IMR-90 (cell line): ENCODE measurements at regions not wholly inside any gene's neighbourhood (a gene's known extent, or its start where the extent isn't known, plus 50 kb on each side); places are given as distances from the start of the nearest gene placed in this dataset.
A peak's percentile ranks its signal among the peaks of the same experiment; 100 is the strongest.

Source experiments
- ATAC-seq: fragments of 200-7000 bp; cut with Tn5 transposase; 2 replicates; pipeline ENCODE4 v1.9.1; 2020; ENCODE audit warnings: low read depth, mild to moderate bottlenecking, moderate library complexity
- BruUV-seq: library from RNA; stranded (reverse); fragments of 400-500 nt; replicated peaks from 2 replicates; lab custom pipeline; 2021; lab: Mats Ljungman, UMichigan
- CTCF ChIA-PET: fragments of 300-600 bp; formaldehyde crosslinking; extraction: SDS; loops from one replicate; lab custom pipeline; 2021; ENCODE audit warnings: antibody characterized with exemption; lab: Yijun Ruan, JAX
- POLR2A ChIA-PET: fragments of 300-600 bp; sonication (Branson Sonifier 250); formaldehyde crosslinking; loops from one replicate; lab custom pipeline; 2022; ENCODE audit warnings: antibody characterized with exemption; ENCODE audit not compliant: unreplicated experiment; lab: Charles Lee
- DNase-seq: peaks from one replicate; pipeline ENCODE4 v3.0.0; 2013
- H2AFZ ChIP-seq: replicated peaks from 2 replicates; pipeline ENCODE3; 2013; ENCODE audit warnings: low read length, mild to moderate bottlenecking; ENCODE audit not compliant: poor library complexity
- H2AK5ac ChIP-seq: 2 replicates; pipeline ENCODE4 v1.6.1; 2013; ENCODE audit warnings: low read depth, low read length, inconsistent platforms
- H2AK9ac ChIP-seq: replicated peaks from 2 replicates; pipeline ENCODE3; 2013; ENCODE audit warnings: mild to moderate bottlenecking, low read depth, low read length, moderate library complexity; ENCODE audit not compliant: poor library complexity
- H2BK120ac ChIP-seq: 2 replicates; pipeline ENCODE4 v1.6.1; 2013; ENCODE audit warnings: low read depth, low read length, inconsistent platforms
- H2BK15ac ChIP-seq: 3 replicates; pipeline ENCODE4 v1.6.1; 2013; ENCODE audit warnings: low read depth, low read length, inconsistent platforms
- H2BK20ac ChIP-seq: 2 replicates; pipeline ENCODE4 v1.6.1; 2013; ENCODE audit warnings: low read depth, mild to moderate bottlenecking, inconsistent platforms, low read length, moderate library complexity
- H2BK5ac ChIP-seq: 2 replicates; pipeline ENCODE4 v1.6.1; 2013; ENCODE audit warnings: mild to moderate bottlenecking, low read depth, low read length, inconsistent platforms; ENCODE audit not compliant: poor library complexity, severe bottlenecking
- H3K14ac ChIP-seq: replicated peaks from 2 replicates; pipeline ENCODE4 v1.6.1; 2013; ENCODE audit warnings: low read depth, low read length, inconsistent platforms
- H3K18ac ChIP-seq: 2 replicates; pipeline ENCODE4 v1.6.1; 2013; ENCODE audit warnings: low read depth, low read length, control low read depth
- H3K23ac ChIP-seq: 2 replicates; pipeline ENCODE4 v1.6.1; 2013; ENCODE audit warnings: low read depth, low read length, inconsistent platforms
- H3K27ac ChIP-seq: 2 replicates; pipeline ENCODE4 v1.5.1; 2013; ENCODE audit warnings: mild to moderate bottlenecking, control low read depth, low read length; ENCODE audit not compliant: insufficient read depth
- H3K27me3 ChIP-seq: 2 replicates; pipeline ENCODE4 v1.6.1; 2013; ENCODE audit warnings: low read length; ENCODE audit not compliant: control insufficient read depth, insufficient read depth
- H3K36me3 ChIP-seq: 2 replicates; pipeline ENCODE4 v1.6.1; 2013; ENCODE audit warnings: low read length, mixed read lengths; ENCODE audit not compliant: control insufficient read depth, insufficient read depth
- H3K4ac ChIP-seq: 2 replicates; pipeline ENCODE4 v1.6.1; 2013; ENCODE audit warnings: low read depth, low read length, inconsistent platforms
- H3K4me1 ChIP-seq: 2 replicates; pipeline ENCODE4 v1.6.1; 2013; ENCODE audit warnings: low read length, mixed read lengths; ENCODE audit not compliant: control insufficient read depth, insufficient read depth
- H3K4me2 ChIP-seq: 2 replicates; pipeline ENCODE4 v1.6.1; 2013; ENCODE audit warnings: low read depth, mild to moderate bottlenecking, control low read depth, low read length, moderate library complexity
- H3K4me3 ChIP-seq: 2 replicates; pipeline ENCODE4 v1.5.1; 2013; ENCODE audit warnings: low read depth, mild to moderate bottlenecking, control low read depth, low read length, moderate library complexity; ENCODE audit not compliant: insufficient read depth
- H3K56ac ChIP-seq: 2 replicates; pipeline ENCODE4 v1.6.1; 2013; ENCODE audit warnings: low read length, inconsistent platforms; ENCODE audit not compliant: insufficient read depth; ENCODE audit errors: extremely low read depth
- H3K79me1 ChIP-seq, 2 experiments: 2 replicates each; pipeline ENCODE4 v1.6.1; 2013; ENCODE audit warnings: low read length in 2 of 2, inconsistent platforms in 1 of 2, low read depth in 1 of 2
- H3K9ac ChIP-seq: 2 replicates; pipeline ENCODE4 v1.6.1; 2013; ENCODE audit warnings: low read depth, low read length, control low read depth
- H3K9me1 ChIP-seq: 2 replicates; pipeline ENCODE4 v1.6.1; 2013; ENCODE audit warnings: low read length, inconsistent platforms; ENCODE audit not compliant: insufficient read depth
- H3K9me3 ChIP-seq: 2 replicates; pipeline ENCODE4 v1.6.1; 2013; ENCODE audit warnings: low read length; ENCODE audit not compliant: control insufficient read depth, insufficient read depth
- H4K20me1 ChIP-seq: 2 replicates; pipeline ENCODE4 v1.6.1; 2013; ENCODE audit warnings: low read length, inconsistent platforms; ENCODE audit not compliant: insufficient read depth
- H4K5ac ChIP-seq: 2 replicates; pipeline ENCODE4 v1.6.1; 2013; ENCODE audit warnings: mild to moderate bottlenecking, low read depth, low read length, control low read depth
- H4K8ac ChIP-seq, 2 experiments: 2 replicates each; pipeline ENCODE4 v1.6.1; 2013; ENCODE audit warnings: low read depth in 2 of 2, low read length in 2 of 2, control low read depth in 1 of 2, inconsistent platforms in 1 of 2
- H4K91ac ChIP-seq: 2 replicates; pipeline ENCODE4 v1.6.1; 2013; ENCODE audit warnings: low read depth, low read length, inconsistent platforms; ENCODE audit not compliant: insufficient read depth
- BHLHE40 ChIP-seq: fragments of 150-350 bp; IDR thresholded peaks from 2 replicates; pipeline ENCODE4 v1.6.1; 2016; ENCODE audit warnings: mild to moderate bottlenecking, low read depth, low read length
- CEBPB ChIP-seq: IDR thresholded peaks from 2 replicates; pipeline ENCODE4 v1.6.1; 2012; ENCODE audit warnings: low read depth, low read length, improper control_type of control experiment
- CTCF ChIP-seq: conservative IDR thresholded peaks from 2 replicates; pipeline ENCODE4 v1.5.1; 2012; ENCODE audit warnings: mild to moderate bottlenecking, low read depth, low read length, improper control_type of control experiment
- MAFK ChIP-seq: IDR thresholded peaks from 2 replicates; pipeline ENCODE4 v1.6.1; 2012; ENCODE audit warnings: low read depth, low read length, improper control_type of control experiment
- MAZ ChIP-seq: IDR thresholded peaks from 2 replicates; pipeline ENCODE4 v1.6.1; 2012; ENCODE audit warnings: low read depth, mild to moderate bottlenecking, low read length, improper control_type of control experiment, moderate library complexity, borderline replicate concordance
- MXI1 ChIP-seq: IDR thresholded peaks from 2 replicates; pipeline ENCODE4 v1.6.1; 2012; ENCODE audit warnings: low read depth, mild to moderate bottlenecking, low read length, moderate library complexity, borderline replicate concordance
- RAD21 ChIP-seq: IDR thresholded peaks from 2 replicates; pipeline ENCODE4 v1.6.1; 2012; ENCODE audit warnings: low read length, improper control_type of control experiment
- RCOR1 ChIP-seq: IDR thresholded peaks from 2 replicates; pipeline ENCODE4 v1.6.1; 2012; ENCODE audit warnings: mild to moderate bottlenecking, low read length, improper control_type of control experiment; ENCODE audit not compliant: insufficient replicate concordance
- SMC3 ChIP-seq: fragments of 150-350 bp; IDR thresholded peaks from 2 replicates; pipeline ENCODE4 v1.6.1; 2016; ENCODE audit warnings: low read depth, mild to moderate bottlenecking, antibody characterized with exemption, low read length, moderate library complexity
- WGBS, 2 experiments: methylation state at CpG; one replicate each; pipeline versions ENCODE4 v1.1.5 to v1.1.7; 2013; ENCODE audit warnings: missing lambda C conversion rate in 2 of 2; ENCODE audit not compliant: insufficient read length in 1 of 2; ENCODE audit errors: extremely low coverage in 2 of 2; 5-methylcytosine and 5-hydroxymethylcytosine counted together
- dilution Hi-C: fragments of 300-500 bp; cut with HindIII; formaldehyde crosslinking; loops from one replicate; pipeline ENCODE4 v1.14.3; 2018; ENCODE audit warnings: low sequenced_read_pairs; ENCODE audit not compliant: unreplicated experiment
- in situ Hi-C: fragments of 300-500 bp; cut with MboI; formaldehyde crosslinking; loops from 3 replicates; pipeline ENCODE4 v1.14.3; 2019; ENCODE audit warnings: low sequenced_read_pairs, inconsistent platforms, mixed read lengths
- intact Hi-C: fragments of 100-400 bp; cut with micrococcal nuclease; formaldehyde crosslinking; loops from 2 replicates; pipeline ENCODE4 v1.10.0; 2022
- TF ChIP-seq, protein P1 (sequence below): fragments of 150-350 bp; IDR thresholded peaks from 2 replicates; pipeline ENCODE4 v1.6.1; 2017; ENCODE audit warnings: mild to moderate bottlenecking, antibody characterized with exemption, low read length, low read depth

GRCh38 chr5:54738118-54738972 is 220.8 kb downstream of the SNX18 start:
- Histone ChIP-seq H3K14ac (peak overlapping the region; percentile 98), H3K9me1 (peaks cover 23% of the 10 kb centered on the region), H2AK9ac (peak overlapping the region; percentile 75), H3K23ac (peak overlapping the region; percentile 20), H3K27me3 (no peaks in the 10 kb centered on the region), H3K27ac (peak overlapping the region; percentile 82), H4K8ac (peak overlapping the region; percentile 5 to 92), H2BK5ac (peak overlapping the region; percentile 75), H3K18ac (peak overlapping the region; percentile 86), H2BK20ac (peak overlapping the region; percentile 100), H3K4me1 (peaks cover 19% of the 10 kb centered on the region), H4K20me1 (no peaks in the 10 kb centered on the region), H3K36me3 (no peaks in the 10 kb centered on the region), H2AFZ (peak overlapping the region; percentile 80), H4K91ac (peak overlapping the region; percentile 67), H3K4ac (peak overlapping the region; percentile 73), H3K9me3 (no peaks in the 10 kb centered on the region), H2AK5ac (peak overlapping the region; percentile 99), H2BK120ac (peak overlapping the region; percentile 84), H3K79me1 (peaks cover 6 to 42% of the 10 kb centered on the region in 2 experiments; a peak in 3 of 4 replicates), H3K9ac (no peak overlapping the region), H2BK15ac (peak overlapping the region; percentile 100), H3K4me2 (no peak overlapping the region), H3K56ac (no peak overlapping the region), H3K4me3 (no peak overlapping the region), H4K5ac (peak overlapping the region; percentile 74)
- peak; percentile 69 for DNase-seq
- peak; percentile 53 for ATAC-seq
- CTCF ChIA-PET, result interaction anchor here (1.0 kb wide), 1 partner anchor 11 kb away, joined by 3 read pairs; no protein-coding TSS in a partner anchor
- 88% methylated on average over 5 of the region's 6 CpGs; no CpG with 5 or more reads in 1 of the 2 experiments for WGBS, 2 experiments
- POLR2A ChIA-PET, result no interaction called here
- no peak for TF ChIP-seq RCOR1
- TF ChIP-seq RAD21, result no peak
- TF ChIP-seq CEBPB, result no peak
- TF ChIP-seq MAFK, result no peak
- TF ChIP-seq BHLHE40, result no peak
- no peak for TF ChIP-seq CTCF
- TF ChIP-seq MAZ, result no peak
- TF ChIP-seq, protein P1, sequence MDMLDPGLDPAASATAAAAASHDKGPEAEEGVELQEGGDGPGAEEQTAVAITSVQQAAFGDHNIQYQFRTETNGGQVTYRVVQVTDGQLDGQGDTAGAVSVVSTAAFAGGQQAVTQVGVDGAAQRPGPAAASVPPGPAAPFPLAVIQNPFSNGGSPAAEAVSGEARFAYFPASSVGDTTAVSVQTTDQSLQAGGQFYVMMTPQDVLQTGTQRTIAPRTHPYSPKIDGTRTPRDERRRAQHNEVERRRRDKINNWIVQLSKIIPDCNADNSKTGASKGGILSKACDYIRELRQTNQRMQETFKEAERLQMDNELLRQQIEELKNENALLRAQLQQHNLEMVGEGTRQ, result no peak
- no peak for TF ChIP-seq SMC3
- TF ChIP-seq MXI1, result no peak
- intact Hi-C loops (no loop called here), dilution Hi-C loops (no loop called here), in situ Hi-C loops (loop anchor here (25.0 kb wide), 1 partner anchor 424 kb away; the partner anchor contains the start of genes CDC20B and GPX8)
- no TSS peak for BruUV-seq
